Upper lobe of left lung (tissue), 6 donors: ENCODE measurements at regions not wholly inside any gene's neighbourhood (a gene's known extent, or its start where the extent isn't known, plus 50 kb on each side); places are given as distances from the start of the nearest gene placed in this dataset.

ENCODE experiments used
- ATAC-seq, 2 donors: fragments of 200-7000 bp; cut with Tn5 transposase; one replicate each; pipeline ENCODE4 v1.9.1; 2022; ENCODE audit warnings: mild to moderate bottlenecking in 2 of 2, moderate library complexity in 2 of 2; ENCODE audit not compliant: low FRiP score in 2 of 2
- DNase-seq, 2 donors: peaks; one replicate each; pipeline ENCODE4 v3.0.0-alpha.2; 2019 to 2020
- H3K27ac ChIP-seq, 4 donors: fragments of 200-600 bp; sonication (generic); one replicate each; pipeline ENCODE4 v1.5.1; 2016 to 2019
- H3K27me3 ChIP-seq, 4 donors: fragments of 200-600 bp; sonication (generic); one replicate each; pipeline ENCODE4 v1.5.1; 2017 to 2019
- H3K36me3 ChIP-seq, 4 donors: fragments of 200-600 bp; sonication (generic); one replicate each; pipeline ENCODE4 v1.5.1; 2016 to 2019
- H3K4me1 ChIP-seq, 4 donors: fragments of 200-600 bp; sonication (generic); one replicate each; pipeline ENCODE4 v1.5.1; 2018 to 2019
- H3K4me3 ChIP-seq, 4 donors: fragments of 200-600 bp; sonication (generic); one replicate each; pipeline ENCODE4 v1.5.1; 2017 to 2019; ENCODE audit warnings: mild to moderate bottlenecking in 2 of 4, moderate library complexity in 1 of 4
- H3K9me3 ChIP-seq, 4 donors: fragments of 200-600 bp; sonication (generic); one replicate each; pipeline ENCODE4 v1.5.1; 2018 to 2019
- CTCF ChIP-seq, 6 experiments: fragments of 450-650 bp in 4 of 6; fragments of 200-600 bp in 2 of 6; sonication (generic) in 2 of 6; IDR thresholded peaks; one replicate each; pipeline ENCODE4 v1.5.1; 2016 to 2019; ENCODE audit warnings: antibody characterized with exemption in 6 of 6
- EP300 ChIP-seq, 4 donors: sonication (generic); formaldehyde crosslinking; IDR thresholded peaks; one replicate each; pipeline ENCODE4 v1.5.1; 2017; ENCODE audit warnings: antibody characterized with exemption in 4 of 4, control low read depth in 2 of 4
- POLR2A ChIP-seq, 4 donors: fragments of 450-650 bp; IDR thresholded peaks; one replicate each; pipeline ENCODE4 v1.5.1; 2016 to 2017; ENCODE audit warnings: antibody characterized with exemption in 4 of 4, mild to moderate bottlenecking in 2 of 4
- POLR2AphosphoS5 ChIP-seq, 2 donors: sonication (generic); formaldehyde crosslinking; IDR thresholded peaks; one replicate each; pipeline ENCODE4 v1.5.1; 2017; ENCODE audit warnings: antibody characterized with exemption in 2 of 2
- WGBS, 2 donors: methylation state at CpG; one replicate each; pipeline ENCODE4 v1.1.5; 2017 to 2018; 5-methylcytosine and 5-hydroxymethylcytosine counted together
- donor health status: DM: no; HTN: no; CAD: no; lungs with moderate emphysema.
- donor health status: DM: no; HTN: yes; CAD: no; lungs with severe emphysema.

- Histone ChIP-seq H3K9me3 (peaks cover 0 to 4% (median 0%) of the 10 kb centered on the region in 4 donors), H3K27ac (no peak overlapping the region), H3K36me3 (no peaks in the 10 kb centered on the region), H3K27me3 (no peaks in the 10 kb centered on the region), H3K4me3 (no peak overlapping the region), H3K4me1 (no peaks in the 10 kb centered on the region)
- WGBS, 2 donors = 93 to 100% methylated on average over 1 of the region's 1 CpG
- DNase-seq (no peak), ATAC-seq (no peak)
- TF ChIP-seq EP300 (IDR thresholded peaks at IDR 0.05) (no peak), POLR2A (IDR thresholded peaks at IDR 0.05) (no peak), POLR2AphosphoS5 (IDR thresholded peaks at IDR 0.05) (no peak), CTCF (IDR thresholded peaks at IDR 0.05) (no peak)
Observed at GRCh38 chr11:28420099-28420498, 311.9 kb downstream of the METTL15 start.

- TF ChIP-seq POLR2AphosphoS5 (IDR thresholded peaks at IDR 0.05) = no peak
- no peak for TF ChIP-seq POLR2A (IDR thresholded peaks at IDR 0.05)
- no peak for TF ChIP-seq EP300 (IDR thresholded peaks at IDR 0.05)
- TF ChIP-seq CTCF (IDR thresholded peaks at IDR 0.05) = no peak
- H3K36me3 ChIP-seq = no peaks in the 10 kb centered on the region
- 81 to 82% methylated on average over 5 of the region's 5 CpGs for WGBS, 2 donors
- H3K4me1 ChIP-seq = no peaks in the 10 kb centered on the region
- DNase-seq = no peak
- no peak overlapping the region for H3K4me3 ChIP-seq
- no peaks in the 10 kb centered on the region for H3K27me3 ChIP-seq
- H3K9me3 ChIP-seq = peaks cover 0 to 4% (median 0%) of the 10 kb centered on the region in 4 donors
- ATAC-seq = no peak
- H3K27ac ChIP-seq = no peak overlapping the region
Observed at GRCh38 chr11:28417601-28418323, 309.6 kb downstream of the METTL15 start.

GRCh38 chr11:28412029-28412428, 303.8 kb downstream of the METTL15 start:
- Histone ChIP-seq H3K27me3 (no peaks in the 10 kb centered on the region), H3K4me3 (no peak overlapping the region), H3K9me3 (no peaks in the 10 kb centered on the region), H3K36me3 (no peaks in the 10 kb centered on the region), H3K4me1 (no peaks in the 10 kb centered on the region), H3K27ac (no peak overlapping the region)
- DNase-seq = no peak
- TF ChIP-seq POLR2AphosphoS5 (IDR thresholded peaks at IDR 0.05) = no peak
- no peak for TF ChIP-seq CTCF (IDR thresholded peaks at IDR 0.05)
- no peak for ATAC-seq

GRCh38 chr11:28401446-28401845, 293.3 kb downstream of the METTL15 start:
- Histone ChIP-seq H3K36me3 (no peaks in the 10 kb centered on the region), H3K9me3 (peaks cover 0 to 3% (median 0%) of the 10 kb centered on the region in 4 donors), H3K4me1 (no peaks in the 10 kb centered on the region), H3K27ac (no peak overlapping the region), H3K4me3 (no peak overlapping the region), H3K27me3 (no peaks in the 10 kb centered on the region)
- ATAC-seq (no peak), DNase-seq (no peak)
- TF ChIP-seq CTCF (IDR thresholded peaks at IDR 0.05) = no peak
- no peak for TF ChIP-seq POLR2A (IDR thresholded peaks at IDR 0.05)
- no peak for TF ChIP-seq EP300 (IDR thresholded peaks at IDR 0.05)
- no peak for TF ChIP-seq POLR2AphosphoS5 (IDR thresholded peaks at IDR 0.05)
- 87 to 90% methylated on average over 3 of the region's 3 CpGs for WGBS, 2 donors
